Activated B cell treated with CpG ODN at 0.5 μM for 24 hours (primary cell): ENCODE measurements at regions not wholly inside any gene's neighbourhood (a gene's known extent, or its start where the extent isn't known, plus 50 kb on each side); places are given as distances from the start of the nearest gene placed in this dataset.
"Not testable (repeated sequence)": the region's sequence is repeated elsewhere in the genome, so short reads cannot be mapped to it uniquely, and the experiment has no call there.

ENCODE experiments used
- ATAC-seq: fragments of 200-7000 bp; cut with Tn5 transposase; one replicate; pipeline ENCODE4 v1.10.0; 2021; ENCODE audit warnings: low read depth, mild to moderate bottlenecking, moderate library complexity
- CTCF ChIA-PET: fragments of 350-600 bp; sonication (Branson Sonifier 250); formaldehyde crosslinking; loops from one replicate; lab custom pipeline; 2021; ENCODE audit warnings: antibody characterized with exemption; lab: Charles Lee
- POLR2A ChIA-PET: fragments of 350-600 bp; sonication (Branson Sonifier 250); formaldehyde crosslinking; loops from one replicate; lab custom pipeline; 2021; ENCODE audit warnings: antibody characterized with exemption; lab: Charles Lee
- DNase-seq: peaks from one replicate; pipeline ENCODE4 v3.0.0; 2022
- H3K27ac Mint-ChIP-seq: one replicate; pipeline ENCODE4 v1.8.0; 2020; ENCODE audit warnings: mixed read lengths
- H3K27me3 Mint-ChIP-seq: one replicate; pipeline ENCODE4 v1.8.0; 2021; ENCODE audit warnings: mixed read lengths
- H3K36me3 Mint-ChIP-seq: one replicate; pipeline ENCODE4 v1.8.0; 2021; ENCODE audit warnings: low read depth, mixed read lengths
- H3K4me1 Mint-ChIP-seq: one replicate; pipeline ENCODE4 v1.8.0; 2021; ENCODE audit warnings: mixed read lengths
- H3K4me3 Mint-ChIP-seq: one replicate; pipeline ENCODE4 v1.8.0; 2020; ENCODE audit warnings: mild to moderate bottlenecking, mixed read lengths
- H3K9me3 Mint-ChIP-seq: one replicate; pipeline ENCODE4 v1.8.0; 2020; ENCODE audit warnings: mixed read lengths
- intact Hi-C: fragments of 100-400 bp; cut with micrococcal nuclease; formaldehyde crosslinking; loops from one replicate; pipeline ENCODE4 v1.15.1; 2024
- TF ChIP-seq, protein P1 (sequence below): fragments of 200-600 bp; IDR thresholded peaks from one replicate; pipeline ENCODE4 v1.8.0; 2022; ENCODE audit warnings: antibody characterized with exemption, mild to moderate bottlenecking

DNA sequence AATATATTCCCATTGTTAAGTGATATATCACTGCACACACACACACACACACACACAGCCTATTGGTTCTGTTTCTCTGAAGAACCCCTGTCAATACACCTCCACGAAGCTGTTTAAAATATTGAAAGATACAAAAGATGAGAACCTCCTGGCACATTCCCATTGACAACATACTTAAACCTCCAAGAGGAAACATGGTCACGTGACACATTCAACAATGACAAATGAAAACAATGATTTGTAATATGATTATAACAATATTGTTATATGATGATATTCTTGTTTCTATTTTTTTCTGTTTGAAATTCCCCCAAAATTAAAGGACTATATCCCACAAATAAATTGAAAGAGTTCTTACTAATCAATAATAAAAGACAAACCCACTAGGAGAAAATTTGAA is 1344.9 kb downstream of the BRD1 start:
- Mint-ChIP-seq H3K27ac (no peak overlapping the region), H3K9me3 (peaks cover 2% of the 10 kb centered on the region), H3K36me3 (no peaks in the 10 kb centered on the region), H3K4me1 (no peaks in the 10 kb centered on the region), H3K4me3 (no peak overlapping the region), H3K27me3 (peaks cover 28% of the 10 kb centered on the region)
- intact Hi-C loops = no loop called here
- ChIA-PET CTCF (no interaction called here), POLR2A (no interaction called here)
- ATAC-seq (no peak), DNase-seq (no peak)
- TF ChIP-seq, protein P1, sequence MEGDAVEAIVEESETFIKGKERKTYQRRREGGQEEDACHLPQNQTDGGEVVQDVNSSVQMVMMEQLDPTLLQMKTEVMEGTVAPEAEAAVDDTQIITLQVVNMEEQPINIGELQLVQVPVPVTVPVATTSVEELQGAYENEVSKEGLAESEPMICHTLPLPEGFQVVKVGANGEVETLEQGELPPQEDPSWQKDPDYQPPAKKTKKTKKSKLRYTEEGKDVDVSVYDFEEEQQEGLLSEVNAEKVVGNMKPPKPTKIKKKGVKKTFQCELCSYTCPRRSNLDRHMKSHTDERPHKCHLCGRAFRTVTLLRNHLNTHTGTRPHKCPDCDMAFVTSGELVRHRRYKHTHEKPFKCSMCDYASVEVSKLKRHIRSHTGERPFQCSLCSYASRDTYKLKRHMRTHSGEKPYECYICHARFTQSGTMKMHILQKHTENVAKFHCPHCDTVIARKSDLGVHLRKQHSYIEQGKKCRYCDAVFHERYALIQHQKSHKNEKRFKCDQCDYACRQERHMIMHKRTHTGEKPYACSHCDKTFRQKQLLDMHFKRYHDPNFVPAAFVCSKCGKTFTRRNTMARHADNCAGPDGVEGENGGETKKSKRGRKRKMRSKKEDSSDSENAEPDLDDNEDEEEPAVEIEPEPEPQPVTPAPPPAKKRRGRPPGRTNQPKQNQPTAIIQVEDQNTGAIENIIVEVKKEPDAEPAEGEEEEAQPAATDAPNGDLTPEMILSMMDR = no peak

DNA sequence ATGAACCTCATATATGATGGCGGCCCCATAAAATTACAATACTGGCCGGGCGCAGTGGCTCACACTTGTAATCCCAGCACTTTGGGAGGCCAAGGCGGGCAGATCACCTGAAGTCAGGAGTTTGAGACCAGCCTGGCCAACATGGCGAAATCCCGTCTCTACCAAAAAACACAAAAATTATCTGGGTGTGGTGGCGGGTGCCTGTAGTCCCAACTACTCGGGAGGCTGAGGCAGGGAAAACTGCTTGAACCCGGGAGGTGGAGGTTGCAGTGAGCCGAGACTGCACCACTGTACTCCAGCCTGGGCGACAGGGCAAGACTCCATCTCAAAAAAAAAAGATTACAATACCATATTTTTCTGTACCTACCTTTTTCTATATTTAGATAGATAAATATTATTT is 1345.5 kb downstream of the BRD1 start:
- peaks cover 23% of the 10 kb centered on the region for H3K27me3 Mint-ChIP-seq
- H3K36me3 Mint-ChIP-seq, DNase-seq, H3K4me1 Mint-ChIP-seq, H3K27ac Mint-ChIP-seq, H3K4me3 Mint-ChIP-seq, POLR2A ChIA-PET, H3K9me3 Mint-ChIP-seq, ATAC-seq, intact Hi-C loops, CTCF ChIA-PET: not testable (repeated sequence)

GRCh38 chr22:48481748-48482147 is 1345.9 kb downstream of the BRD1 start:
- no peak for DNase-seq
- Mint-ChIP-seq H3K4me3 (no peak overlapping the region), H3K36me3 (no peaks in the 10 kb centered on the region), H3K4me1 (no peaks in the 10 kb centered on the region), H3K9me3 (peaks cover 2% of the 10 kb centered on the region), H3K27ac (no peak overlapping the region), H3K27me3 (peaks cover 20% of the 10 kb centered on the region)
- intact Hi-C loops = no loop called here
- TF ChIP-seq, protein P1 = no peak
- CTCF ChIA-PET = no interaction called here
- no peak for ATAC-seq
- POLR2A ChIA-PET = no interaction called here

- POLR2A ChIA-PET = no interaction called here
- H3K27me3 Mint-ChIP-seq = peaks cover 7% of the 10 kb centered on the region
- no peak overlapping the region for H3K27ac Mint-ChIP-seq
- intact Hi-C loops = no loop called here
- H3K36me3 Mint-ChIP-seq = no peaks in the 10 kb centered on the region
- DNase-seq (no peak), ATAC-seq (no peak)
- TF ChIP-seq, protein P1 = no peak
- peaks cover 2% of the 10 kb centered on the region for H3K9me3 Mint-ChIP-seq
- CTCF ChIA-PET = no interaction called here
- H3K4me1 Mint-ChIP-seq = no peaks in the 10 kb centered on the region
- no peak overlapping the region for H3K4me3 Mint-ChIP-seq
Measured at GRCh38 chr22:48478529-48479265, 1349.0 kb downstream of the BRD1 start.

DNA sequence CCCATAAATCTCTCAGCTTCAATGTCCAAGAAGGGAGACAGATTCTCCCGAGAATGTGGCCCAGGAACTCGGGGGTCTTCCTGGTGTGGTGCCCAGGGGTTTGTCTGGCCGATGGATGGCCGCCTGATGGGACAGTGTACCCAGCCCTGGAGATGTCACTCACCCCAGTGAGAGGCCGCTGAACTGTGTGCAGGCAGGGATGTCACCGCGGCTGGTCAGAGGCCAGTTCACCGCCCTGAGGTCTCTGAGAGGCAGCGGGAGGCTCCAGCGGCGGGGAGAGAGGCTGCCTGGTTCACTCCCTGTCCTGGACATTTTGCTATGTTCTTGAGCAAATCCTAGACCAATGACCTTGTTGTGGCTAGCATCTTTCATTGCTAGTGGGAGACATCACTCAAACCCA is 1349.5 kb downstream of the BRD1 start:
- no peak for ATAC-seq
- no peak overlapping the region for H3K4me3 Mint-ChIP-seq
- no peak for DNase-seq
- ChIA-PET CTCF (no interaction called here), POLR2A (no interaction called here)
- no peaks in the 10 kb centered on the region for H3K36me3 Mint-ChIP-seq
- H3K27ac Mint-ChIP-seq = no peak overlapping the region
- TF ChIP-seq, protein P1 = no peak
- intact Hi-C loops = no loop called here
- H3K9me3 Mint-ChIP-seq = peaks cover 2% of the 10 kb centered on the region
- peaks cover 7% of the 10 kb centered on the region for H3K27me3 Mint-ChIP-seq
- H3K4me1 Mint-ChIP-seq = no peaks in the 10 kb centered on the region
